ENCODE measurements at regions not wholly inside any gene's neighbourhood (a gene's known extent, or its start where the extent isn't known, plus 50 kb on each side); places are given as distances from the start of the nearest gene placed in this dataset.

- TF ChIP-seq CTCF (IDR thresholded peaks at IDR 0.05; ENCODE audit: low read depth, low read length, poor library complexity, severe bottlenecking), result no peak
- no peak for TF ChIP-seq EZH2phosphoT487 (IDR thresholded peaks at IDR 0.05; ENCODE audit: borderline replicate concordance, low read length)
Observed at GRCh38 chr7:119964065-119964464, 308.9 kb upstream of the KCND2 start.

All from DOHH2 (cell line).